Caco-2 (cell line): ENCODE measurements at regions not wholly inside any gene's neighbourhood (a gene's known extent, or its start where the extent isn't known, plus 50 kb on each side); places are given as distances from the start of the nearest gene placed in this dataset.

Experiments used
- BruUV-seq: library from RNA; stranded (reverse); fragments of 400-500 nt; replicated peaks from 2 replicates; lab custom pipeline; 2021; lab: Mats Ljungman, UMichigan
- CTCF ChIA-PET: fragments of 300-600 bp; sonication (Branson Sonifier 250); formaldehyde crosslinking; loops from one replicate; lab custom pipeline; 2022; ENCODE audit warnings: antibody characterized with exemption; lab: Charles Lee
- POLR2A ChIA-PET: fragments of 300-600 bp; sonication (Branson Sonifier 250); formaldehyde crosslinking; loops from one replicate; lab custom pipeline; 2022; ENCODE audit warnings: antibody characterized with exemption; lab: Charles Lee
- DNase-seq, 2 experiments: peaks; one replicate each; pipeline versions ENCODE4 v3.0.0 to v3.0.0-alpha.2; 2020 to 2022
- H3K27me3 ChIP-seq: replicated peaks from 2 replicates; pipeline ENCODE4 v1.6.0; 2011; ENCODE audit warnings: low read length; ENCODE audit not compliant: control insufficient read depth, insufficient read depth
- H3K36me3 ChIP-seq: 2 replicates; pipeline ENCODE4 v1.5.1; 2011; ENCODE audit warnings: low read length; ENCODE audit not compliant: control insufficient read depth, insufficient read depth
- H3K4me1 ChIP-seq: fragments of 250-450 bp; sonication (Bioruptor Pico); 2 replicates; pipeline ENCODE4 v1.5.1; 2020; ENCODE audit warnings: mild to moderate bottlenecking
- H3K4me3 ChIP-seq: 2 replicates; pipeline ENCODE4 v1.5.1; 2011; ENCODE audit warnings: low read depth, mild to moderate bottlenecking, control low read depth, low read length
- H3K9me3 ChIP-seq: fragments of 250-450 bp; sonication (Bioruptor Pico); 2 replicates; pipeline ENCODE4 v1.5.1; 2020; ENCODE audit warnings: mild to moderate bottlenecking, moderate library complexity
- H3K27ac Mint-ChIP-seq: one replicate; pipeline ENCODE4 v1.8.0; 2022; ENCODE audit warnings: mixed read lengths; ENCODE audit not compliant: unreplicated experiment
- H3K27me3 Mint-ChIP-seq: one replicate; pipeline ENCODE4 v1.8.0; 2022; ENCODE audit warnings: mixed read lengths; ENCODE audit not compliant: insufficient read depth, unreplicated experiment
- H3K36me3 Mint-ChIP-seq: one replicate; pipeline ENCODE4 v1.8.0; 2022; ENCODE audit warnings: mild to moderate bottlenecking, mixed read lengths; ENCODE audit not compliant: insufficient read depth, unreplicated experiment
- H3K4me1 Mint-ChIP-seq: one replicate; pipeline ENCODE4 v1.8.0; 2022; ENCODE audit warnings: low read depth, mixed read lengths; ENCODE audit not compliant: unreplicated experiment
- H3K4me3 Mint-ChIP-seq: one replicate; pipeline ENCODE4 v1.8.0; 2022; ENCODE audit warnings: mild to moderate bottlenecking, moderate library complexity, mixed read lengths; ENCODE audit not compliant: unreplicated experiment
- H3K9me3 Mint-ChIP-seq: one replicate; pipeline ENCODE4 v1.8.0; 2022; ENCODE audit warnings: mixed read lengths; ENCODE audit not compliant: unreplicated experiment
- CTCF ChIP-seq, 2 experiments: fragments of 200-600 bp in 1 of 2; IDR thresholded peaks; 1 replicate in 1 of 2; 2 replicates in 1 of 2; pipeline versions ENCODE4 v1.5.1 to v1.8.0; 2011 to 2022; ENCODE audit warnings: antibody characterized with exemption in 1 of 2, control low read depth in 1 of 2, inconsistent platforms in 1 of 2, low read depth in 1 of 2, low read length in 1 of 2, mild to moderate bottlenecking in 1 of 2, moderate library complexity in 1 of 2; ENCODE audit not compliant: insufficient read depth in 1 of 2, severe bottlenecking in 1 of 2, unreplicated experiment in 1 of 2
- intact Hi-C: fragments of 100-400 bp; cut with micrococcal nuclease; formaldehyde crosslinking; loops from one replicate; pipeline ENCODE4 v1.10.0; 2022; ENCODE audit not compliant: unreplicated experiment

- TF ChIP-seq CTCF (IDR thresholded peaks at IDR 0.05; ENCODE audit: insufficient read depth in 1 of 2, low read depth in 1 of 2, low read length in 1 of 2, severe bottlenecking in 1 of 2, unreplicated experiment in 1 of 2) = no peak
- no peaks in the 10 kb centered on the region for H3K9me3 ChIP-seq
- POLR2A ChIA-PET = no interaction called here
- H3K27ac Mint-ChIP-seq = no peak overlapping the region
- H3K36me3 ChIP-seq = no peaks in the 10 kb centered on the region
- no peaks in the 10 kb centered on the region for H3K4me1 ChIP-seq
- DNase-seq = no peak
- intact Hi-C loops = no loop called here
- no peaks in the 10 kb centered on the region for H3K27me3 ChIP-seq
- H3K27me3 Mint-ChIP-seq = no peaks in the 10 kb centered on the region
- no peak overlapping the region for H3K4me3 Mint-ChIP-seq
- H3K4me3 ChIP-seq = no peak overlapping the region
- CTCF ChIA-PET = no interaction called here
- no peaks in the 10 kb centered on the region for H3K36me3 Mint-ChIP-seq
- H3K4me1 Mint-ChIP-seq = no peaks in the 10 kb centered on the region
- H3K9me3 Mint-ChIP-seq = no peaks in the 10 kb centered on the region
- no TSS peak for BruUV-seq
These were observed 1813.9 kb upstream of the CDH6 start for GRCh38 chr5:29379619-29380018.

GRCh38 chr5:29378104-29378503 lies 1815.4 kb upstream of the CDH6 start:
- BruUV-seq = no TSS peak
- Histone ChIP-seq H3K27me3 (no peaks in the 10 kb centered on the region), H3K36me3 (no peaks in the 10 kb centered on the region), H3K9me3 (no peaks in the 10 kb centered on the region), H3K4me1 (no peaks in the 10 kb centered on the region), H3K4me3 (no peak overlapping the region)
- H3K9me3 Mint-ChIP-seq = no peaks in the 10 kb centered on the region
- ChIA-PET POLR2A (no interaction called here), CTCF (no interaction called here)
- H3K27me3 Mint-ChIP-seq = no peaks in the 10 kb centered on the region
- H3K36me3 Mint-ChIP-seq = no peaks in the 10 kb centered on the region
- intact Hi-C loops = no loop called here
- H3K4me3 Mint-ChIP-seq = no peak overlapping the region
- TF ChIP-seq CTCF (IDR thresholded peaks at IDR 0.05; ENCODE audit: insufficient read depth in 1 of 2, low read depth in 1 of 2, low read length in 1 of 2, severe bottlenecking in 1 of 2, unreplicated experiment in 1 of 2) = no peak
- DNase-seq = no peak
- no peak overlapping the region for H3K27ac Mint-ChIP-seq
- no peaks in the 10 kb centered on the region for H3K4me1 Mint-ChIP-seq

GRCh38 chr5:29370248-29370647 lies 1823.2 kb upstream of the CDH6 start:
- Histone ChIP-seq H3K9me3 (no peaks in the 10 kb centered on the region), H3K27me3 (no peaks in the 10 kb centered on the region), H3K4me3 (no peak overlapping the region), H3K4me1 (no peaks in the 10 kb centered on the region), H3K36me3 (no peaks in the 10 kb centered on the region)
- no peak overlapping the region for H3K4me3 Mint-ChIP-seq
- no peaks in the 10 kb centered on the region for H3K9me3 Mint-ChIP-seq
- H3K27ac Mint-ChIP-seq = no peak overlapping the region
- no peak for DNase-seq
- CTCF ChIA-PET = no interaction called here
- no peaks in the 10 kb centered on the region for H3K36me3 Mint-ChIP-seq
- no peaks in the 10 kb centered on the region for H3K27me3 Mint-ChIP-seq
- intact Hi-C loops = no loop called here
- no peaks in the 10 kb centered on the region for H3K4me1 Mint-ChIP-seq
- TF ChIP-seq CTCF (IDR thresholded peaks at IDR 0.05; ENCODE audit: insufficient read depth in 1 of 2, low read depth in 1 of 2, low read length in 1 of 2, severe bottlenecking in 1 of 2, unreplicated experiment in 1 of 2) = no peak
- POLR2A ChIA-PET = no interaction called here
- no TSS peak for BruUV-seq
